ENCODE measurements at regions not wholly inside any gene's neighbourhood (a gene's known extent, or its start where the extent isn't known, plus 50 kb on each side); places are given as distances from the start of the nearest gene placed in this dataset.
"Not testable (repeated sequence)": the region's sequence is repeated elsewhere in the genome, so short reads cannot be mapped to it uniquely, and the experiment has no call there.

- DNase-seq: not testable (repeated sequence)
Observed at GRCh38 chr16:80243303-80243702, 297.5 kb upstream of the DYNLRB2 start.

- not testable (repeated sequence) for DNase-seq
Observed at GRCh38 chr16:80242279-80242678, 298.5 kb upstream of the DYNLRB2 start.

- DNase-seq: no peak
Observed at GRCh38 chr16:80233097-80233835, 307.5 kb upstream of the DYNLRB2 start.

GRCh38 chr16:80231888-80232287 lies 308.9 kb upstream of the DYNLRB2 start:
- no peak for DNase-seq

GRCh38 chr16:80231121-80231520 lies 309.7 kb upstream of the DYNLRB2 start:
- no peak for DNase-seq

- DNase-seq: no peak
Observed at GRCh38 chr16:80230328-80231120, 310.3 kb upstream of the DYNLRB2 start.

- DNase-seq: no peak
Observed at GRCh38 chr16:80226499-80226898, 314.3 kb upstream of the DYNLRB2 start.

GRCh38 chr16:80210787-80211186 lies 330.0 kb upstream of the DYNLRB2 start:
- no peak for DNase-seq

- DNase-seq: no peak
Observed at GRCh38 chr16:80208743-80209142, 332.1 kb upstream of the DYNLRB2 start.

GRCh38 chr16:80208015-80208414 lies 332.8 kb upstream of the DYNLRB2 start:
- no peak for DNase-seq

- no peak for DNase-seq
Observed at GRCh38 chr16:80203821-80204220, 337.0 kb upstream of the DYNLRB2 start.

- no peak for DNase-seq
Observed at GRCh38 chr16:80202831-80203413, 337.9 kb upstream of the DYNLRB2 start.

- no peak for DNase-seq
Observed at GRCh38 chr16:80200079-80200478, 340.7 kb upstream of the DYNLRB2 start.

- no peak for DNase-seq
Observed at GRCh38 chr16:80199614-80200013, 341.2 kb upstream of the DYNLRB2 start.

GRCh38 chr16:80198311-80199299 lies 342.2 kb upstream of the DYNLRB2 start:
- no peak for DNase-seq

GRCh38 chr16:80197741-80198201 lies 343.0 kb upstream of the DYNLRB2 start:
- no peak for DNase-seq

- no peak for DNase-seq
Observed at GRCh38 chr16:80191928-80192327, 348.9 kb upstream of the DYNLRB2 start.

GRCh38 chr16:80189476-80190175 lies 351.2 kb upstream of the DYNLRB2 start:
- no peak for DNase-seq

GRCh38 chr16:80176114-80176513 lies 364.7 kb upstream of the DYNLRB2 start:
- no peak for DNase-seq

GRCh38 chr16:80175011-80175410 lies 365.8 kb upstream of the DYNLRB2 start:
- DNase-seq: no peak

- DNase-seq: no peak
Observed at GRCh38 chr16:80174416-80174815, 366.4 kb upstream of the DYNLRB2 start.

- DNase-seq: no peak
Observed at GRCh38 chr16:80171746-80172145, 369.0 kb upstream of the DYNLRB2 start.
